Pancreas (tissue), 10 donors: ENCODE measurements at regions not wholly inside any gene's neighbourhood (a gene's known extent, or its start where the extent isn't known, plus 50 kb on each side); places are given as distances from the start of the nearest gene placed in this dataset.

Experiments used
- ATAC-seq, 4 donors: fragments of 200-7000 bp; cut with Tn5 transposase; one replicate each; pipeline versions ENCODE4 v1.8.0 to v1.9.1; 2020; ENCODE audit warnings: mild to moderate bottlenecking in 4 of 4, moderate library complexity in 4 of 4
- DNase-seq, 6 donors: peaks; one replicate each; pipeline ENCODE4 v3.0.0-alpha.2; 2020
- FAIRE-seq: peaks from 2 replicates; lab custom pipeline; 2012; peaks lifted over from hg19 to GRCh38; lab: Jason Lieb, UNC
- H3K27ac ChIP-seq, 4 donors: fragments of 200-600 bp; sonication (generic); 1 replicate in 3 of 4; 2 replicates in 1 of 4; pipeline versions ENCODE4 v1.5.0 to v1.8.0; 2020
- H3K27me3 ChIP-seq, 4 donors: fragments of 200-600 bp; one replicate each; pipeline ENCODE4 v1.8.0; 2021
- H3K36me3 ChIP-seq, 3 donors: fragments of 200-600 bp; sonication (generic) in 1 of 3; one replicate each; pipeline versions ENCODE4 v1.5.0 to v1.8.0; 2020 to 2021
- H3K4me1 ChIP-seq, 3 donors: fragments of 200-600 bp; one replicate each; pipeline ENCODE4 v1.8.0; 2021
- H3K4me3 ChIP-seq, 4 donors: fragments of 200-600 bp; sonication (generic) in 2 of 4; one replicate each; pipeline versions ENCODE4 v1.5.0 to v1.8.0; 2020 to 2021
- H3K9me3 ChIP-seq, 4 donors: fragments of 200-600 bp; one replicate each; pipeline ENCODE4 v1.8.0; 2021
- CTCF ChIP-seq, 4 donors: fragments of 200-600 bp; sonication (generic) in 3 of 4; IDR thresholded peaks; one replicate each; pipeline versions ENCODE4 v1.5.0 to v1.8.0; 2021; ENCODE audit warnings: antibody characterized with exemption in 4 of 4
- WGBS, 2 donors: extraction: QIAGEN DNeasy Blood & Tissue Kit; methylation state at CpG; one replicate each; pipeline ENCODE4 v1.1.7; 2013; 5-methylcytosine and 5-hydroxymethylcytosine counted together
- intact Hi-C, 3 donors: fragments of 100-400 bp; cut with DNase I; formaldehyde crosslinking; loops; one replicate each; pipeline versions ENCODE4 v1.11.1 to v1.14.2; 2022
- donor health status: healthy with polysubstance abuse.
- donor health status: DM: no; HTN: no; CAD: no; lungs with moderate emphysema.
- donor health status: DM: no; HTN: no; CAD: no.
- donor health status: control.
- donor health status: control.
- donor health status: Bipolar disorder and iron deficiency.
- donor health status: DM: yes; HTN: yes; CAD: no.
- donor health status: DM: no; HTN: no; CAD: no.
- donor health status: DM: no; HTN: no; CAD: no.
- donor health status: DM: yes; HTN: yes; CAD: no.

GRCh38 chr13:93025984-93026383 lies 200.6 kb upstream of the GPC6 start:
- ATAC-seq (no peak), FAIRE-seq (no peak), DNase-seq (no peak)
- 78 to 88% methylated on average over 4 of the region's 4 CpGs for WGBS, 2 donors
- no peak overlapping the region for H3K27ac ChIP-seq
- intact Hi-C loops, result no loop called here
- no peaks in the 10 kb centered on the region for H3K4me1 ChIP-seq
- H3K4me3 ChIP-seq, result no peak overlapping the region
- no peaks in the 10 kb centered on the region for H3K36me3 ChIP-seq
- H3K9me3 ChIP-seq, result no peaks in the 10 kb centered on the region
- no peaks in the 10 kb centered on the region for H3K27me3 ChIP-seq
- no peak for TF ChIP-seq CTCF (IDR thresholded peaks at IDR 0.05)

DNA sequence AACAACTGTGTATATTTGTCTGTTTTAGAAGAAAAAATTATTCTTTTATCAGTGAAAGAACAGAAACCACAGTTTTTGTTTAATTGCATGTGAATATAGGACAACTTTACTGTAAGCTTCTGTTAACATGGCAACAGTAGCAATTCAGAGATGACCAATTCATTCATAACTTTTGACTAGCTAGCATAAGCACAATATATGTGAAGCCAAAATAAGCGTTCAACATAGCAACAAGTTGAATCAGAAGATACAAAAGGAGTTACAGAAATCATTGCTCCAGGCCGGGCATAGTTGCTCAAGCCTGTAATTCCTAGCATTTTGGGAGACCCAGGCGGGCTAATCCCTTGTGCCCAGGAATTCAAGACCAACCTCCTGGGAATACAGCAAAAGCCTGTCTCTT lies 197.1 kb upstream of the GPC6 start:
- intact Hi-C loops, result no loop called here
- Histone ChIP-seq H3K4me3 (no peak overlapping the region), H3K9me3 (no peaks in the 10 kb centered on the region), H3K27me3 (no peaks in the 10 kb centered on the region), H3K4me1 (no peaks in the 10 kb centered on the region), H3K27ac (no peak overlapping the region), H3K36me3 (no peaks in the 10 kb centered on the region)
- 76 to 89% methylated on average over 3 of the region's 3 CpGs for WGBS, 2 donors
- ATAC-seq, result no peak
- FAIRE-seq, result no peak
- TF ChIP-seq CTCF (IDR thresholded peaks at IDR 0.05), result no peak
- no peak for DNase-seq

GRCh38 chr13:93036380-93036779 lies 190.2 kb upstream of the GPC6 start:
- FAIRE-seq, result no peak
- no peak for ATAC-seq
- Histone ChIP-seq H3K4me3 (no peak overlapping the region), H3K9me3 (no peaks in the 10 kb centered on the region), H3K36me3 (no peaks in the 10 kb centered on the region), H3K27ac (no peak overlapping the region), H3K27me3 (no peaks in the 10 kb centered on the region), H3K4me1 (no peaks in the 10 kb centered on the region)
- intact Hi-C loops, result no loop called here
- no peak for DNase-seq
- WGBS, 2 donors, result 80 to 85% methylated on average over 3 of the region's 3 CpGs
- no peak for TF ChIP-seq CTCF (IDR thresholded peaks at IDR 0.05)

DNA sequence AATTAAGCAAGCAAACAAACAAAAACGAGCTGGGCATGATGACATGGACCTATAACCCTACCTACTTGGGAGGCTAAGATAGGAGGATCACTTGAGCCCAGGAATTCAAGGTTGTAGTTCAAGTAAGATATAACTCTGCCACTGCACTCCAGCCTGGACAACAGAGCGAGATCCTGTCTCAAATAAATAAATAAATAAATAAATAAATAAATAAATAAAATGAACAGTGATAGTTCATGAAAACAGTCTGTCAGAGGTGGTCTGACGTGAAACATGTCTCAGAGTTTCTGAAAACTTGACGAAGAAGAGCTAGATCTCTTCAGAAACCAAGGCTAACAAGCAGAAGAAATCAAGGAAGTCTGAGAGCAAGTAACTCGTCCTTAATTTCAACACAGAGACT lies 188.8 kb upstream of the GPC6 start:
- DNase-seq, result no peak
- H3K27me3 ChIP-seq, result no peaks in the 10 kb centered on the region
- no peaks in the 10 kb centered on the region for H3K9me3 ChIP-seq
- no peak for ATAC-seq
- 65 to 78% methylated on average over 5 of the region's 5 CpGs for WGBS, 2 donors
- intact Hi-C loops, result no loop called here
- H3K36me3 ChIP-seq, result no peaks in the 10 kb centered on the region
- no peak overlapping the region for H3K27ac ChIP-seq
- TF ChIP-seq CTCF (IDR thresholded peaks at IDR 0.05), result no peak
- no peak overlapping the region for H3K4me3 ChIP-seq
- no peak for FAIRE-seq
- H3K4me1 ChIP-seq, result no peaks in the 10 kb centered on the region

DNA sequence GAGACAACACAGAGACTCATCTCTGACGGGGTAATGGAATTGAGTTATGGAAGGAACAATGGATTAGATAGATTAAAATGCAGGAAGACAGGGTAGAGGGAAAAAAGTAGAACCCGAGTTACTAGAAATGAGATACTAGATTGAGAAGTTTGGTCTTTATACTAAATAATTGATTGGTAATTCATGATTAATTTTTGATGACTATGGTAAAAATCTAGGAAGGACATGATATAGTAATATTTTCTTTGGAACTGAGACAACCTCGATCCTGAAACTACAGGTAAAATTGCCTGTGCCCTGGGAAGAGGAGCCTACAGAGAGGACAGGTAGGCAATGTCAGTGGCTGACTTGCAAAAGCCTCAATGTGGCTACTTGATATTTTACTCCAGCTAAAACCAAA lies 188.4 kb upstream of the GPC6 start:
- intact Hi-C loops, result no loop called here
- Histone ChIP-seq H3K27me3 (no peaks in the 10 kb centered on the region), H3K36me3 (no peaks in the 10 kb centered on the region), H3K4me1 (no peaks in the 10 kb centered on the region), H3K4me3 (no peak overlapping the region), H3K9me3 (no peaks in the 10 kb centered on the region), H3K27ac (no peak overlapping the region)
- no peak for ATAC-seq
- DNase-seq, result no peak
- 66 to 73% methylated on average over 3 of the region's 3 CpGs for WGBS, 2 donors
- TF ChIP-seq CTCF (IDR thresholded peaks at IDR 0.05), result no peak
- no peak for FAIRE-seq
